OCI-LY7 (cell line): ENCODE measurements at regions not wholly inside any gene's neighbourhood (a gene's known extent, or its start where the extent isn't known, plus 50 kb on each side); places are given as distances from the start of the nearest gene placed in this dataset.

ENCODE experiments used
- BruUV-seq: library from RNA; stranded (reverse); fragments of 400-500 nt; replicated peaks from 2 replicates; lab custom pipeline; 2021; lab: Mats Ljungman, UMichigan
- CTCF ChIA-PET: fragments of 300-600 bp; sonication (Branson Sonifier 250); formaldehyde crosslinking; loops from one replicate; lab custom pipeline; 2022; ENCODE audit warnings: antibody characterized with exemption; ENCODE audit not compliant: unreplicated experiment; lab: Charles Lee
- POLR2A ChIA-PET: fragments of 300-600 bp; sonication (Branson Sonifier 250); formaldehyde crosslinking; loops from one replicate; lab custom pipeline; 2022; ENCODE audit warnings: antibody characterized with exemption; lab: Charles Lee
- DNase-seq: peaks from one replicate; pipeline ENCODE4 v3.0.0-alpha.2; 2015; ENCODE audit warnings: low spot score
- H2AFZ ChIP-seq: fragments of 200-600 bp; sonication (generic), shearing (Covaris generic); 2 replicates; pipeline ENCODE4 v1.6.1; 2014; ENCODE audit warnings: mild to moderate bottlenecking, antibody characterized with exemption, low read length, moderate library complexity
- H3K27ac ChIP-seq: fragments of 200-600 bp; sonication (generic); 2 replicates; pipeline ENCODE4 v1.5.1; 2014; ENCODE audit warnings: mixed run types, low read depth, mild to moderate bottlenecking, moderate library complexity, low read length, inconsistent platforms; ENCODE audit not compliant: poor library complexity, severe bottlenecking
- H3K36me3 ChIP-seq: fragments of 200-600 bp; sonication (generic); 2 replicates; pipeline ENCODE4 v1.6.1; 2014; ENCODE audit warnings: mild to moderate bottlenecking, antibody characterized with exemption, low read length, moderate library complexity, mixed read lengths; ENCODE audit not compliant: insufficient read depth
- H3K4me1 ChIP-seq: fragments of 200-600 bp; sonication (generic); 2 replicates; pipeline ENCODE4 v1.5.1; 2014; ENCODE audit warnings: mild to moderate bottlenecking, low read length; ENCODE audit not compliant: insufficient read depth, poor library complexity, severe bottlenecking
- H3K4me2 ChIP-seq: fragments of 200-600 bp; sonication (generic); 2 replicates; pipeline ENCODE4 v1.6.1; 2014; ENCODE audit warnings: mild to moderate bottlenecking, low read length
- H3K4me3 ChIP-seq: fragments of 200-600 bp; sonication (generic); 2 replicates; pipeline ENCODE4 v1.5.1; 2014; ENCODE audit warnings: mild to moderate bottlenecking, low read depth, low read length; ENCODE audit not compliant: poor library complexity, severe bottlenecking
- H3K79me2 ChIP-seq: fragments of 200-600 bp; sonication (generic); 2 replicates; pipeline ENCODE4 v1.6.1; 2016; ENCODE audit warnings: low read depth, mild to moderate bottlenecking, low read length, moderate library complexity, mixed read lengths; ENCODE audit not compliant: insufficient read depth
- H3K9me2 ChIP-seq: fragments of 200-600 bp; sonication (generic); 2 replicates; pipeline ENCODE4 v1.6.1; 2016; ENCODE audit warnings: mild to moderate bottlenecking, low read length, mixed read lengths; ENCODE audit not compliant: insufficient read depth
- H3K9me3 ChIP-seq: fragments of 200-600 bp; sonication (generic); 2 replicates; pipeline ENCODE4 v1.6.1; 2014; ENCODE audit warnings: mild to moderate bottlenecking, mixed run types, low read length, mixed read lengths
- H4K20me1 ChIP-seq: fragments of 200-600 bp; sonication (generic); 2 replicates; pipeline ENCODE4 v1.6.1; 2014; ENCODE audit warnings: mild to moderate bottlenecking, antibody characterized with exemption, low read length, moderate library complexity, mixed read lengths; ENCODE audit not compliant: insufficient read depth
- CTCF ChIP-seq: fragments of 200-600 bp; sonication (generic); conservative IDR thresholded peaks from 2 replicates; pipeline ENCODE4 v1.5.1; 2014; ENCODE audit warnings: mild to moderate bottlenecking, antibody characterized with exemption, low read length, moderate library complexity, mixed read lengths
- EZH2phosphoT487 ChIP-seq: fragments of 200-600 bp; sonication (generic); IDR thresholded peaks from 2 replicates; pipeline ENCODE4 v1.6.1; 2018; ENCODE audit warnings: low read depth, borderline replicate concordance, mild to moderate bottlenecking, mixed run types, antibody characterized with exemption, low read length, moderate library complexity, mixed read lengths
- intact Hi-C: fragments of 100-400 bp; cut with micrococcal nuclease; formaldehyde crosslinking; loops from one replicate; pipeline ENCODE4 v1.10.0; 2022; ENCODE audit not compliant: unreplicated experiment

GRCh38 chr1:172902861-172903381, 147.8 kb downstream of the TNFSF18 start:
- H3K79me2 ChIP-seq = no peaks in the 10 kb centered on the region
- BruUV-seq = no TSS peak
- TF ChIP-seq EZH2phosphoT487 (no peak), CTCF (no peak)
- H3K4me2 ChIP-seq = no peak overlapping the region
- ChIA-PET POLR2A (interaction anchor here (0.6 to 1.1 kb wide), 3 partner anchors 8 to 293 kb away, joined by 3 read pairs; no protein-coding TSS in a partner anchor), CTCF (no interaction called here)
- no peak for DNase-seq
- no peaks in the 10 kb centered on the region for H4K20me1 ChIP-seq
- no peak overlapping the region for H3K27ac ChIP-seq
- peaks cover 17% of the 10 kb centered on the region for H3K4me1 ChIP-seq
- no peaks in the 10 kb centered on the region for H3K9me2 ChIP-seq
- peak overlapping the region; percentile 2; the same call in 1 of the 2 replicates for H2AFZ ChIP-seq
- H3K9me3 ChIP-seq = peaks cover 6% of the 10 kb centered on the region
- H3K36me3 ChIP-seq = no peaks in the 10 kb centered on the region
- intact Hi-C loops = no loop called here
- H3K4me3 ChIP-seq = no peak overlapping the region

GRCh38 chr1:172903581-172904220, 147.0 kb downstream of the TNFSF18 start:
- BruUV-seq = no TSS peak
- Histone ChIP-seq H3K9me2 (no peaks in the 10 kb centered on the region), H2AFZ (no peak overlapping the region), H3K36me3 (no peaks in the 10 kb centered on the region), H3K4me3 (no peak overlapping the region), H4K20me1 (no peaks in the 10 kb centered on the region), H3K9me3 (peaks cover 11% of the 10 kb centered on the region), H3K4me2 (no peak overlapping the region), H3K79me2 (no peaks in the 10 kb centered on the region), H3K27ac (no peak overlapping the region), H3K4me1 (peaks cover 17% of the 10 kb centered on the region)
- TF ChIP-seq EZH2phosphoT487 = no peak
- no peak for TF ChIP-seq CTCF
- POLR2A ChIA-PET = interaction anchor here (0.9 to 1.1 kb wide), 2 partner anchors 9 to 14 kb away, joined by 3 read pairs; no protein-coding TSS in a partner anchor
- no peak for DNase-seq
- CTCF ChIA-PET = no interaction called here
- intact Hi-C loops = loop anchor here (2.0 kb wide), 1 partner anchor 157 kb away; no protein-coding TSS in a partner anchor

- no peak for DNase-seq
- H3K79me2 ChIP-seq = no peaks in the 10 kb centered on the region
- H3K4me3 ChIP-seq = no peak overlapping the region
- BruUV-seq = no TSS peak
- intact Hi-C loops = loop anchor here (2.0 kb wide), 1 partner anchor 159 kb away; no protein-coding TSS in a partner anchor
- no peaks in the 10 kb centered on the region for H3K9me2 ChIP-seq
- TF ChIP-seq CTCF (no peak), EZH2phosphoT487 (no peak)
- H3K36me3 ChIP-seq = no peaks in the 10 kb centered on the region
- CTCF ChIA-PET = no interaction called here
- no peak overlapping the region for H3K4me2 ChIP-seq
- no peak overlapping the region for H3K27ac ChIP-seq
- POLR2A ChIA-PET = interaction anchor here (0.5 to 1.6 kb wide), 5 partner anchors 10 to 337 kb away, joined by 3 to 8 read pairs (median 4); no protein-coding TSS in a partner anchor
- peaks cover 17% of the 10 kb centered on the region for H3K4me1 ChIP-seq
- H2AFZ ChIP-seq = no peak overlapping the region
- H4K20me1 ChIP-seq = no peaks in the 10 kb centered on the region
- H3K9me3 ChIP-seq = peaks cover 11% of the 10 kb centered on the region
Measured at GRCh38 chr1:172905452-172905851, 145.3 kb downstream of the TNFSF18 start.
